ENCODE measurements at regions not wholly inside any gene's neighbourhood (a gene's known extent, or its start where the extent isn't known, plus 50 kb on each side); places are given as distances from the start of the nearest gene placed in this dataset.
"Not testable (repeated sequence)": the region's sequence is repeated elsewhere in the genome, so short reads cannot be mapped to it uniquely, and the experiment has no call there.

DNA sequence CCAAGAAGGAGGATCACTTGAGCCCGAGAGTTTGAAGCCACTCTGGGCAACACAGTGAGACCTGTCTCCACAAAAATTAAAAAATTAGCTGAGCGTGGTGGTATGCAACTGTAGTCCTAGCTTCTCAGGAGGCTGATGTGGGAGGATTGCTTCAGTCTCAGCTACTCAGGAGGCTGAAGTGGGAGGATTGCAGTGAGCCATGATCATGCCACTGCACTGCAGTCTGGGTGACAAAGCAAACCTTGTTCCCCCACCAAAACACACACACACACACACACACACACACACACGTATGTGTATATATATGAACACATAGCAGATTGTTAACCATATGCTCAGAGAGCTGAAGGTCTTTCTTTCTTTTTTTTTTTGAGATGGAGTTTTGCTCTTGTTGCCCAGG is 157.5 kb upstream of the MAST4 start:
- DNase-seq (ENCODE audit: insufficient read length, low spot score) (no peak), FAIRE-seq (no peak)
- TF ChIP-seq, protein P1, sequence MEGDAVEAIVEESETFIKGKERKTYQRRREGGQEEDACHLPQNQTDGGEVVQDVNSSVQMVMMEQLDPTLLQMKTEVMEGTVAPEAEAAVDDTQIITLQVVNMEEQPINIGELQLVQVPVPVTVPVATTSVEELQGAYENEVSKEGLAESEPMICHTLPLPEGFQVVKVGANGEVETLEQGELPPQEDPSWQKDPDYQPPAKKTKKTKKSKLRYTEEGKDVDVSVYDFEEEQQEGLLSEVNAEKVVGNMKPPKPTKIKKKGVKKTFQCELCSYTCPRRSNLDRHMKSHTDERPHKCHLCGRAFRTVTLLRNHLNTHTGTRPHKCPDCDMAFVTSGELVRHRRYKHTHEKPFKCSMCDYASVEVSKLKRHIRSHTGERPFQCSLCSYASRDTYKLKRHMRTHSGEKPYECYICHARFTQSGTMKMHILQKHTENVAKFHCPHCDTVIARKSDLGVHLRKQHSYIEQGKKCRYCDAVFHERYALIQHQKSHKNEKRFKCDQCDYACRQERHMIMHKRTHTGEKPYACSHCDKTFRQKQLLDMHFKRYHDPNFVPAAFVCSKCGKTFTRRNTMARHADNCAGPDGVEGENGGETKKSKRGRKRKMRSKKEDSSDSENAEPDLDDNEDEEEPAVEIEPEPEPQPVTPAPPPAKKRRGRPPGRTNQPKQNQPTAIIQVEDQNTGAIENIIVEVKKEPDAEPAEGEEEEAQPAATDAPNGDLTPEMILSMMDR (IDR thresholded peaks at IDR 0.05; ENCODE audit: insufficient read depth, missing control alignments): no peak

DNA sequence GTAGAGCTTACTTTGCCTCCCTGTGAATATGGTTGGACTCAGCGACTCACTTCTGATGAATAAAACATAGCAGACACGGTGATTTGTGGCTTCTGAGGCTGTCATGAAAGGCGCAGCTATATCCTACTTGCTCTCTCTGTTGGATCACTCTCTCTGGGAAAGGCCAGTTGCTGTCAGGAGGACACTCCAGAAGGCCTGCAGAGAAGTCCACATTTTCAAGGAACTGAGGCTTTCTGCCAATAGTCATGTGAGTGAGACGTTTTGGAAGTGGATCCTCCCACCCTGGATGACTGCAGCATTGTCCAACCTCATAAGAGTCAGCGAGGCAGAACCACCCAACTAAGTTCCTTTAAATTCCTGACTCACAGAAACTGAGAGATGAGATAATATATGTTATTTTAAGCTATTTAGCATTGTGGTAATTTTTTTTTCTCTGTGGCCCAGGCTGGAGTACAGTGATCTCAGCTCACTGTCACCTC is 156.0 kb upstream of the MAST4 start:
- TF ChIP-seq, protein P1 (IDR thresholded peaks at IDR 0.05; ENCODE audit: insufficient read depth, missing control alignments): no peak
- no peak for FAIRE-seq
- no peak for DNase-seq (ENCODE audit: insufficient read length, low spot score)

DNA sequence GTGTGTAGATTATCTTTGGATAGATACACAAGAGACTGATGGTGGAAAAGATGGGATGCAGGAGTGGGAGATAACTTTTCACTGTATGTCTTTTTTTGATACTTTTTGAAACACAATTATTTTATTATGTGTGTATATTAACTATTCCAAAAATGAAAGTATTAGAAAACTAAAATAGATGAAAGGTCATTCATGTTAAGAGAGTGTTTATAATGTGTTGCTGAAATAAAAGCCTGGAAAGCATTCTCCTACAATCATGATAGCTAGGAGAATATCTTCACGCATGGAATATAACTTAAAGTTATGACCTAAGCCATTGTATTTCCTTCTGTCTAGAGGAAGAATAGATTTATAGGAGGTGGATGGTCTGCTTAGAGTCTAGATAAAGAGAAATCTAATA is 154.8 kb upstream of the MAST4 start:
- FAIRE-seq (no peak), DNase-seq (ENCODE audit: insufficient read length, low spot score) (no peak)
- TF ChIP-seq, protein P1 (IDR thresholded peaks at IDR 0.05; ENCODE audit: insufficient read depth, missing control alignments): no peak

DNA sequence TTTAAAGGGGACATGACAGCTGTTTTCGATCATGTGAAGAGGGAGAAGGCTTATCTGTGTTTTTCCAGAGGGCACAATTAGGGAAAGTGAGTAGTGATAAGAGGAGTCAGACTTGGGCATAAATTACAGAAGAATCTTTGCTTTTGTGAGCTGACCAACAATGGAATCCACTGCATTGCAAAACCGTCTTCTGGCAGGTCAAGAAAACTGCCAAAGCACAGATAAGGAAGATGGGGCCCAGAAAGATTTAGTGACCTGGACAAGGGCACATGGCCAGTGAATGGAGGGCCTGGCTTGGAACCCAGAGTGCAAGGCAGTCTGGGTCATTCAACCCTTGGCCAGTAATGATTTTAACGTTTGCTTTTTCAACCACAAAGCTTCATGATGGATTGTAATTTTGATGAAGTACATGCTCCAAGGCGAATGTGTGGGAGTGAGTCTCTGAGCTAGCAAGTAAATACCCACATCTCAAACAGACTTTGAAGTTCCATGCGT is 153.2 kb upstream of the MAST4 start:
- FAIRE-seq: no peak

DNA sequence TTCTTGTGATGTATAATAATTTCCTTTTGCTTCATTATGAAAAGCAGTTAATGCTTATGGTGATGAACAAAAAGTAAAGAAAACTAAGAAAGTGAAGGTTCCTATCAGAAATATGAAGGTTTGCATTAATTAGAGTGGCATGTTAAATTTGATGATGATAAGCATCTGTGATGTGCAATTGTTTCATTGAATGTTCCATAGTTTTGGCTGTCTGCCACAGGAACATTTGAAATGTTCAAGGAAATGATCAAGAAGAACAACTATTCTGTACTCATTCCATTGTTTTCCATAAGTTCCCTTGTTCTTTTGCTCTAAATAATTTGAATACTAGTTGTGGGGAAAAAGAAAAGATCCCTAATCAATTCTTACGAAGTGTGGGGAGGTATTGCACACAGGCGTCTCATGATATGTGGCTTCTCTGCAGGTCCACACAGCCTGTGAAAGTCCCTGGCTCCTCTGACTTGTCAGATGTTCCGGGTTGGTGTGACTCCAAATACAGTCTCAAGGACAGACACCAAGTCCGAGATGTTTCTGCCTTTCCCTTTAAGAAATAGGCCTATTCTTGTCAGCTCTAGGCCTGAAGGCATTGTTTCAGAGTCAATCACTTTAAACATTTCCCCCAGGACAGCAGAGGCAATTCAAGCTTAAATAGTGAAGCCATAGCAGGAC is 152.6 kb upstream of the MAST4 start:
- TF ChIP-seq, protein P1 (IDR thresholded peaks at IDR 0.05; ENCODE audit: insufficient read depth, missing control alignments): no peak
- FAIRE-seq: no peak
- DNase-seq (ENCODE audit: insufficient read length, low spot score): no peak

More for the DNA sequence above, 153.2 kb upstream of the MAST4 start:
- TF ChIP-seq, protein P1 (IDR thresholded peaks at IDR 0.05; ENCODE audit: insufficient read depth, missing control alignments): no peak
- DNase-seq (ENCODE audit: insufficient read length, low spot score): no peak

DNA sequence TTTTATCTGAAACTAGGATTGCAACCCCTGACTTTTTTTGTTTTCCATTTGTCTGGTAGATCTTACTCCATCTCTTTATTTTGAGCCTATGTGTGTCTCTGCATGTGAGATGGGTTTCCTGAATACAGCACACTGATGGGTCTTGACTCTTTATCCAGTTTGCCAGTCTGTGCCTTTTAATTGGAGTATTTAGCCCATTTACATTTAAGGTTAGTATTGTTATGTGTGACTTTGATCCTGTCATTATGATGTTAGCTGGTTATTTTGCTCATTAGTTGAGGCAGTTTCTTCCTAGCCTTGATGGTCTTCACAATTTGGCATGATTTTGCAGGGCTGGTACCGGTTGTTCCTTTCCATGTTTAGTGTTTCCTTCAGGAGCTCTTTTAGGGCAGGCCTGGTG is 148.1 kb upstream of the MAST4 start:
- not testable (repeated sequence) for FAIRE-seq; DNase-seq (ENCODE audit: insufficient read length, low spot score)

DNA sequence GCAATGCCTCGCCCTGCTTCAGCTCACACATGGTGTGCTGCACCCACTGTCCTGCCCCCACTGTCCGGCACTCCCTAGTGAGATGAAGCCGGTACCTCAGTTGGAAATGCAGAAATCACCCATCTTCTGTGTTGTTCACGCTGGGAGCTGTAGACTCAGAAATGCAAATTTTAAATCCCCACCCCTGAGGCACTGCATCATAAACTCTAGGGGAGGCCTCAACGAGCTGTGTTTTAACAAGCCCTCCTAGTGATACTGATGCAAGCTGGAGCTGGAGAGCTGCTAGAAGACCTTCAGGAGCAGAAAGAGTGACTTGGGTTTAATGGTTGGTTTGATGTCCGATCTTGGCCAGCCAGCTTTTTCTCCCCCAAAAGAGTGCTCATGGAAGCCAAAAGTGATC is 146.0 kb upstream of the MAST4 start:
- no peak for FAIRE-seq
- TF ChIP-seq, protein P1 (IDR thresholded peaks at IDR 0.05; ENCODE audit: insufficient read depth, missing control alignments): no peak
- DNase-seq (ENCODE audit: insufficient read length, low spot score): no peak

Measured in D721Med (cell line).